H1 (cell line): ENCODE measurements at regions not wholly inside any gene's neighbourhood (a gene's known extent, or its start where the extent isn't known, plus 50 kb on each side); places are given as distances from the start of the nearest gene placed in this dataset.

Experiments used
- CTCF ChIA-PET: fragments of 300-600 bp; sonication (Branson Sonifier 250); formaldehyde crosslinking; loops from one replicate; lab custom pipeline; 2021; ENCODE audit not compliant: partially characterized antibody; lab: Charles Lee
- POLR2A ChIA-PET: fragments of 300-600 bp; sonication (Branson Sonifier 250); formaldehyde crosslinking; loops from one replicate; lab custom pipeline; 2021; ENCODE audit warnings: inconsistent platforms; ENCODE audit not compliant: partially characterized antibody; lab: Charles Lee
- DNase-seq, 2 experiments: peaks; one replicate each; pipeline versions ENCODE4 v3.0.0 to v3.0.0-alpha.2; 2010 to 2022; ENCODE audit warnings: low spot score in 2 of 2, low read depth in 1 of 2, mixed read lengths in 1 of 2
- FAIRE-seq: peaks from 2 replicates; lab custom pipeline; 2011; peaks lifted over from hg19 to GRCh38; lab: Jason Lieb, UNC
- H2AFZ ChIP-seq: 2 replicates; pipeline ENCODE4 v1.8.1; 2012; ENCODE audit warnings: low read length, inconsistent platforms
- H2AK5ac ChIP-seq: 2 replicates; pipeline ENCODE4 v1.6.1; 2013; ENCODE audit warnings: low read depth, low read length
- H2BK120ac ChIP-seq: replicated peaks from 2 replicates; pipeline ENCODE3; 2013; ENCODE audit warnings: low read depth, low read length, inconsistent platforms
- H2BK12ac ChIP-seq: 2 replicates; pipeline ENCODE4 v1.6.1; 2013; ENCODE audit warnings: low read depth, low read length
- H2BK15ac ChIP-seq: 2 replicates; pipeline ENCODE4 v1.6.1; 2013; ENCODE audit warnings: low read length
- H2BK20ac ChIP-seq: 2 replicates; pipeline ENCODE4 v1.6.1; 2013; ENCODE audit warnings: low read length
- H2BK5ac ChIP-seq: 2 replicates; pipeline ENCODE4 v1.6.1; 2013; ENCODE audit warnings: low read depth, low read length
- H3K14ac ChIP-seq: 2 replicates; pipeline ENCODE4 v1.6.1; 2013; ENCODE audit warnings: inconsistent platforms; ENCODE audit not compliant: insufficient read length
- H3K18ac ChIP-seq: 2 replicates; pipeline ENCODE4 v1.6.1; 2013; ENCODE audit warnings: low read length; ENCODE audit errors: extremely low read depth
- H3K23ac ChIP-seq: 2 replicates; pipeline ENCODE4 v1.6.1; 2013; ENCODE audit warnings: inconsistent platforms; ENCODE audit not compliant: insufficient read length
- H3K23me2 ChIP-seq: 2 replicates; pipeline ENCODE4 v1.6.1; 2013; ENCODE audit warnings: low read depth, low read length
- H3K27ac ChIP-seq: 2 replicates; pipeline ENCODE4 v1.6.1; 2011; ENCODE audit warnings: low read depth, low read length, inconsistent platforms
- H3K27me3 ChIP-seq, 4 experiments: replicated peaks in 1 of 4; 1 replicate in 1 of 4; 2 replicates in 3 of 4; pipeline versions ENCODE4 v1.6.1 to v1.8.1; 2011 to 2013; ENCODE audit warnings: low read length in 3 of 4, mild to moderate bottlenecking in 3 of 4, inconsistent platforms in 2 of 4, mixed read lengths in 2 of 4, moderate library complexity in 1 of 4; ENCODE audit not compliant: control insufficient read depth in 3 of 4, insufficient read depth in 3 of 4; ENCODE audit errors: extremely low read depth in 1 of 4
- H3K36me3 ChIP-seq, 4 experiments: 2 replicates each; pipeline versions ENCODE4 v1.6.1 to v1.8.1; 2011 to 2013; ENCODE audit warnings: mild to moderate bottlenecking in 4 of 4, low read length in 3 of 4, moderate library complexity in 2 of 4, control low read depth in 1 of 4, inconsistent platforms in 1 of 4; ENCODE audit not compliant: insufficient read depth in 4 of 4, control insufficient read depth in 2 of 4
- H3K4ac ChIP-seq: replicated peaks from 2 replicates; pipeline ENCODE3; 2013; ENCODE audit warnings: low read length, low read depth, mixed read lengths, inconsistent platforms; ENCODE audit not compliant: insufficient read length
- H3K4me1 ChIP-seq, 4 experiments: replicated peaks in 1 of 4; 1 replicate in 1 of 4; 2 replicates in 3 of 4; pipeline versions ENCODE4 v1.6.1 to v1.8.1; 2011 to 2013; ENCODE audit warnings: low read length in 3 of 4, inconsistent platforms in 2 of 4, mixed read lengths in 1 of 4; ENCODE audit not compliant: insufficient read depth in 4 of 4, control insufficient read depth in 3 of 4
- H3K4me2 ChIP-seq, 2 experiments: 2 replicates each; pipeline versions ENCODE4 v1.6.1 to v1.8.1; 2011 to 2013; ENCODE audit warnings: low read depth in 2 of 2, low read length in 2 of 2, control low read depth in 1 of 2, inconsistent platforms in 1 of 2, mild to moderate bottlenecking in 1 of 2; ENCODE audit not compliant: insufficient read depth in 1 of 2
- H3K4me3 ChIP-seq, 4 experiments: fragments of 200-600, 300-600 bp in 1 of 4; sonication (generic), shearing (Covaris generic), sonication (Bioruptor Twin) in 1 of 4; 2 replicates each; pipeline versions ENCODE4 v1.5.1 to v1.8.1; 2011 to 2016; ENCODE audit warnings: low read length in 4 of 4, low read depth in 3 of 4, control low read depth in 2 of 4, inconsistent platforms in 2 of 4, mild to moderate bottlenecking in 2 of 4, mixed read lengths in 1 of 4, moderate library complexity in 1 of 4; ENCODE audit not compliant: insufficient read depth in 2 of 4; ENCODE audit errors: extremely low read depth in 1 of 4
- H3K56ac ChIP-seq: replicated peaks from 2 replicates; pipeline ENCODE3; 2013; ENCODE audit warnings: low read depth, mild to moderate bottlenecking, mixed read lengths, low read length, inconsistent platforms; ENCODE audit not compliant: insufficient read length
- H3K79me1 ChIP-seq: 2 replicates; pipeline ENCODE4 v1.6.1; 2013; ENCODE audit warnings: low read depth, low read length, control low read depth
- H3K79me2 ChIP-seq, 2 experiments: 2 replicates each; pipeline versions ENCODE4 v1.6.1 to v1.8.1; 2012 to 2013; ENCODE audit warnings: low read length in 2 of 2, mild to moderate bottlenecking in 2 of 2, inconsistent platforms in 1 of 2; ENCODE audit not compliant: insufficient read depth in 2 of 2, control insufficient read depth in 1 of 2
- H3K9ac ChIP-seq, 4 experiments: replicated peaks in 1 of 4; 1 replicate in 1 of 4; 2 replicates in 3 of 4; pipeline versions ENCODE4 v1.6.1 to v1.8.1; 2011 to 2013; ENCODE audit warnings: low read depth in 3 of 4, low read length in 3 of 4, control low read depth in 2 of 4, mild to moderate bottlenecking in 2 of 4, moderate library complexity in 2 of 4, inconsistent platforms in 1 of 4; ENCODE audit errors: extremely low read depth in 1 of 4
- H3K9me3 ChIP-seq, 2 experiments: 2 replicates each; pipeline versions ENCODE4 v1.6.1 to v1.8.1; 2012 to 2013; ENCODE audit warnings: mild to moderate bottlenecking in 2 of 2, moderate library complexity in 2 of 2, control low read depth in 1 of 2, inconsistent platforms in 1 of 2, low read depth in 1 of 2, low read length in 1 of 2, mixed read lengths in 1 of 2; ENCODE audit not compliant: insufficient read depth in 2 of 2
- H4K20me1 ChIP-seq, 2 experiments: replicated peaks in 1 of 2; 2 replicates each; pipeline versions ENCODE3 to v1.8.1; 2011 to 2013; ENCODE audit warnings: inconsistent platforms in 2 of 2, low read length in 2 of 2, mild to moderate bottlenecking in 1 of 2; ENCODE audit not compliant: insufficient read depth in 2 of 2, control insufficient read depth in 1 of 2
- H4K5ac ChIP-seq: 2 replicates; pipeline ENCODE4 v1.6.1; 2013; ENCODE audit warnings: low read length, low read depth, mixed read lengths, inconsistent platforms; ENCODE audit not compliant: insufficient read length
- H4K8ac ChIP-seq: 2 replicates; pipeline ENCODE4 v1.8.0; 2013; ENCODE audit warnings: mild to moderate bottlenecking, moderate library complexity, low read length, inconsistent platforms; ENCODE audit not compliant: insufficient read depth; ENCODE audit errors: extremely low read depth
- H4K91ac ChIP-seq: replicated peaks from 2 replicates; pipeline ENCODE3; 2013; ENCODE audit warnings: low read length, mixed read lengths, inconsistent platforms; ENCODE audit not compliant: insufficient read length
- BCL11A ChIP-seq, 2 experiments: IDR thresholded peaks; one replicate each; pipeline ENCODE4 v1.6.1; 2011; ENCODE audit warnings: low read depth in 2 of 2, low read length in 2 of 2, mild to moderate bottlenecking in 2 of 2
- CBX8 ChIP-seq: fragments of 300-800, 300-1000 bp; sonication (generic); IDR thresholded peaks from 2 replicates; pipeline ENCODE4 v1.7.1; 2016; ENCODE audit warnings: low read depth, low read length, borderline replicate concordance
- CHD1 ChIP-seq: IDR thresholded peaks from 2 replicates; pipeline ENCODE4 v1.6.1; 2012; ENCODE audit warnings: low read depth, low read length, improper control_type of control experiment
- CHD2 ChIP-seq: IDR thresholded peaks from 2 replicates; pipeline ENCODE4 v1.6.1; 2012; ENCODE audit warnings: low read length, improper control_type of control experiment
- CTBP2 ChIP-seq: IDR thresholded peaks from 2 replicates; pipeline ENCODE4 v1.7.0; 2011; ENCODE audit warnings: borderline replicate concordance, mild to moderate bottlenecking, moderate library complexity, mixed read lengths, low read length; ENCODE audit not compliant: insufficient read depth, insufficient read length
- EP300 ChIP-seq, 2 experiments: IDR thresholded peaks; 1 replicate in 1 of 2; 2 replicates in 1 of 2; pipeline ENCODE4 v1.6.1; 2011 to 2012; ENCODE audit warnings: low read depth in 2 of 2, low read length in 2 of 2, mild to moderate bottlenecking in 2 of 2, borderline replicate concordance in 1 of 2, inconsistent platforms in 1 of 2, moderate library complexity in 1 of 2
- KDM4A ChIP-seq: IDR thresholded peaks from one replicate; pipeline ENCODE4 v1.7.1; 2012; ENCODE audit warnings: low read depth, mild to moderate bottlenecking, moderate library complexity, low read length, inconsistent platforms; ENCODE audit not compliant: severe bottlenecking
- NANOG ChIP-seq: IDR thresholded peaks from 2 replicates; pipeline ENCODE4 v1.6.1; 2011; ENCODE audit warnings: low read length, low read depth, mild to moderate bottlenecking, inconsistent platforms; ENCODE audit not compliant: insufficient read depth, poor library complexity, severe bottlenecking
- RNF2 ChIP-seq: fragments of 200-900, 300-1000 bp; sonication (generic); IDR thresholded peaks from 2 replicates; pipeline ENCODE4 v1.7.1; 2016; ENCODE audit warnings: borderline replicate concordance, low read depth, mild to moderate bottlenecking, antibody characterized with exemption, low read length; ENCODE audit not compliant: poor library complexity, severe bottlenecking; ENCODE audit errors: missing control alignments
- SIX5 ChIP-seq: IDR thresholded peaks from 2 replicates; pipeline ENCODE4 v1.6.1; 2011; ENCODE audit warnings: mild to moderate bottlenecking, low read depth, low read length
- TBP ChIP-seq: IDR thresholded peaks from 2 replicates; pipeline ENCODE4 v1.6.1; 2011; ENCODE audit warnings: low read depth, low read length, improper control_type of control experiment
- YY1 ChIP-seq: IDR thresholded peaks from 2 replicates; pipeline ENCODE4 v1.6.1; 2011; ENCODE audit warnings: low read depth, mild to moderate bottlenecking, low read length
- WGBS, 2 experiments: shearing (Covaris generic) in 1 of 2; methylation state at CpG; one replicate each; pipeline versions ENCODE4 v1.1.6 to v1.1.7; 2013 to 2015; ENCODE audit warnings: low lambda C conversion rate in 2 of 2, mixed read lengths in 2 of 2, inconsistent platforms in 1 of 2, low coverage in 1 of 2, missing lambda C conversion rate in 1 of 2; ENCODE audit not compliant: insufficient replicate concordance in 2 of 2, insufficient coverage in 1 of 2, insufficient read length in 1 of 2; ENCODE audit errors: extremely low coverage in 1 of 2, missing lambda C conversion rate in 1 of 2; 5-methylcytosine and 5-hydroxymethylcytosine counted together
- TF ChIP-seq, protein P1 (sequence below): IDR thresholded peaks from 2 replicates; pipeline ENCODE4 v1.6.1; 2012; ENCODE audit warnings: low read length, inconsistent platforms

DNA sequence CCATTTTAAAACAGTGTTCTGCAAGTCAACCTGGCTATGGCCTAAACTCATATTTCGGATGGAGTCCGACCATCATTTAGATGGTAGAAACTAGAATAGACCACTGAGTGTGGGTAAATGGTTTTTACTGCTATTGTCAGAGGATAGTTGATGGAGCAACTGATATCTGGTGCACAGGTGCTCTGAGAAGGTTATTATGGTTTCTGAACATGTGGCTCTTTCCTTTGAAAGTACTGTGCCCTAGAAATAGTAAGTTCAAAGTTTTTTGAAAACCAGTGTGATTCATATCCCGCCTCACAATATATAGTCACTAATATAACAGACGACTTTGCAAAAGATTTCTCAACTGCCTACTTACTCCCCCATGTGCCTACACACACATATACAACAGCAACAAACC lies 64.4 kb upstream of the BTG1 start:
- no peak overlapping the region for H4K8ac ChIP-seq
- no peaks in the 10 kb centered on the region for H3K27me3 ChIP-seq
- 89% methylated on average over 4 of the region's 4 CpGs; no CpG with 5 or more reads in 1 of the 2 experiments for WGBS, 2 experiments
- H4K5ac ChIP-seq, result no peak overlapping the region
- CTCF ChIA-PET, result interaction anchor here (1.8 kb wide), 1 partner anchor 9 kb away, joined by 5 read pairs; no protein-coding TSS in a partner anchor
- no peak overlapping the region for H3K9ac ChIP-seq
- no peak for DNase-seq
- H3K56ac ChIP-seq, result no peak overlapping the region
- no peak overlapping the region for H2BK120ac ChIP-seq
- no peak overlapping the region for H2AFZ ChIP-seq
- no peak overlapping the region for H2BK20ac ChIP-seq
- H3K27ac ChIP-seq, result no peak overlapping the region
- no peak overlapping the region for H3K4ac ChIP-seq
- H3K4me3 ChIP-seq, result no peak overlapping the region
- no peaks in the 10 kb centered on the region for H3K4me1 ChIP-seq
- no peak overlapping the region for H3K4me2 ChIP-seq
- H4K20me1 ChIP-seq, result no peaks in the 10 kb centered on the region
- no peaks in the 10 kb centered on the region for H3K79me1 ChIP-seq
- no peaks in the 10 kb centered on the region for H3K9me3 ChIP-seq
- H4K91ac ChIP-seq, result no peak overlapping the region
- FAIRE-seq, result no peak
- H3K23ac ChIP-seq, result no peak overlapping the region
- H3K18ac ChIP-seq, result no peak overlapping the region
- H2BK15ac ChIP-seq, result no peak overlapping the region
- H3K36me3 ChIP-seq, result no peaks in the 10 kb centered on the region
- no peak overlapping the region for H2BK5ac ChIP-seq
- H3K14ac ChIP-seq, result no peak overlapping the region
- POLR2A ChIA-PET, result no interaction called here
- H2AK5ac ChIP-seq, result no peak overlapping the region
- H2BK12ac ChIP-seq, result no peak overlapping the region
- H3K79me2 ChIP-seq, result no peaks in the 10 kb centered on the region
- H3K23me2 ChIP-seq, result no peaks in the 10 kb centered on the region
- no peak for TF ChIP-seq TBP
- TF ChIP-seq EP300 (IDR thresholded peaks at IDR 0.05; ENCODE audit: borderline replicate concordance in 1 of 2, low read depth in 2 of 2, low read length in 2 of 2), result no peak
- no peak for TF ChIP-seq CHD1
- no peak for TF ChIP-seq CHD2
- TF ChIP-seq, protein P1, sequence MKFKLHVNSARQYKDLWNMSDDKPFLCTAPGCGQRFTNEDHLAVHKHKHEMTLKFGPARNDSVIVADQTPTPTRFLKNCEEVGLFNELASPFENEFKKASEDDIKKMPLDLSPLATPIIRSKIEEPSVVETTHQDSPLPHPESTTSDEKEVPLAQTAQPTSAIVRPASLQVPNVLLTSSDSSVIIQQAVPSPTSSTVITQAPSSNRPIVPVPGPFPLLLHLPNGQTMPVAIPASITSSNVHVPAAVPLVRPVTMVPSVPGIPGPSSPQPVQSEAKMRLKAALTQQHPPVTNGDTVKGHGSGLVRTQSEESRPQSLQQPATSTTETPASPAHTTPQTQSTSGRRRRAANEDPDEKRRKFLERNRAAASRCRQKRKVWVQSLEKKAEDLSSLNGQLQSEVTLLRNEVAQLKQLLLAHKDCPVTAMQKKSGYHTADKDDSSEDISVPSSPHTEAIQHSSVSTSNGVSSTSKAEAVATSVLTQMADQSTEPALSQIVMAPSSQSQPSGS, result no peak
- no peak for TF ChIP-seq SIX5
- TF ChIP-seq CBX8, result no peak
- TF ChIP-seq NANOG, result no peak
- no peak for TF ChIP-seq KDM4A
- no peak for TF ChIP-seq YY1
- TF ChIP-seq CTBP2, result no peak
- no peak for TF ChIP-seq RNF2
- TF ChIP-seq BCL11A (IDR thresholded peaks at IDR 0.05; ENCODE audit: low read depth in 2 of 2, low read length in 2 of 2), result no peak
